ENCODE measurements at regions not wholly inside any gene's neighbourhood (a gene's known extent, or its start where the extent isn't known, plus 50 kb on each side); places are given as distances from the start of the nearest gene placed in this dataset.

GRCh38 chr4:136812100-136812880 lies 720.0 kb downstream of the PCDH18 start:
- no peaks in the 10 kb centered on the region for H3K4me1 ChIP-seq
- H3K27ac ChIP-seq, result no peak overlapping the region
- in situ Hi-C loops (cut with MboI; ENCODE audit: low sequenced_read_pairs in 4 of 4) (no loop called here), intact Hi-C loops (cut with DNase I; ENCODE audit: low total_unique reads) (no loop called here)
- H3K9me3 ChIP-seq, result no peaks in the 10 kb centered on the region
- DNase-seq (no peak), ATAC-seq (no peak)
- H3K36me3 ChIP-seq, result no peaks in the 10 kb centered on the region
- H3K27me3 ChIP-seq, result no peaks in the 10 kb centered on the region
- TF ChIP-seq POLR2A (IDR thresholded peaks at IDR 0.05) (no peak), CTCF (IDR thresholded peaks at IDR 0.05 in 4 of 5, conservative IDR thresholded peaks at IDR 0.05 in 1 of 5) (no peak)
- H3K4me3 ChIP-seq, result no peak overlapping the region

- H3K9me3 ChIP-seq, result no peaks in the 10 kb centered on the region
- no peak for TF ChIP-seq POLR2A (IDR thresholded peaks at IDR 0.05)
- no peak for TF ChIP-seq CTCF (IDR thresholded peaks at IDR 0.05 in 4 of 5, conservative IDR thresholded peaks at IDR 0.05 in 1 of 5)
- H3K4me3 ChIP-seq, result no peak overlapping the region
- no peaks in the 10 kb centered on the region for H3K4me1 ChIP-seq
- no peak for ATAC-seq
- intact Hi-C loops (cut with DNase I; ENCODE audit: low total_unique reads) (no loop called here), in situ Hi-C loops (cut with MboI; ENCODE audit: low sequenced_read_pairs in 4 of 4) (no loop called here)
- no peaks in the 10 kb centered on the region for H3K36me3 ChIP-seq
- no peak for DNase-seq
- H3K27me3 ChIP-seq, result no peaks in the 10 kb centered on the region
- H3K27ac ChIP-seq, result no peak overlapping the region
Observed at GRCh38 chr4:136811496-136812077, 720.7 kb downstream of the PCDH18 start.

- Histone ChIP-seq H3K4me1 (no peaks in the 10 kb centered on the region), H3K36me3 (no peaks in the 10 kb centered on the region), H3K4me3 (no peak overlapping the region), H3K9me3 (no peaks in the 10 kb centered on the region), H3K27ac (no peak overlapping the region), H3K27me3 (no peaks in the 10 kb centered on the region)
- intact Hi-C loops (cut with DNase I; ENCODE audit: low total_unique reads) (no loop called here), in situ Hi-C loops (cut with MboI; ENCODE audit: low sequenced_read_pairs in 4 of 4) (no loop called here)
- TF ChIP-seq CTCF (IDR thresholded peaks at IDR 0.05 in 4 of 5, conservative IDR thresholded peaks at IDR 0.05 in 1 of 5) (no peak), POLR2A (IDR thresholded peaks at IDR 0.05) (no peak)
- ATAC-seq, result no peak
- no peak for DNase-seq
Observed at GRCh38 chr4:136810626-136811025, 721.7 kb downstream of the PCDH18 start.

- Histone ChIP-seq H3K4me3 (no peak overlapping the region), H3K36me3 (no peaks in the 10 kb centered on the region), H3K27ac (no peak overlapping the region), H3K4me1 (no peaks in the 10 kb centered on the region), H3K27me3 (no peaks in the 10 kb centered on the region), H3K9me3 (no peaks in the 10 kb centered on the region)
- intact Hi-C loops (cut with DNase I; ENCODE audit: low total_unique reads) (no loop called here), in situ Hi-C loops (cut with MboI; ENCODE audit: low sequenced_read_pairs in 4 of 4) (no loop called here)
- TF ChIP-seq CTCF (IDR thresholded peaks at IDR 0.05 in 4 of 5, conservative IDR thresholded peaks at IDR 0.05 in 1 of 5) (no peak), POLR2A (IDR thresholded peaks at IDR 0.05) (no peak)
- ATAC-seq (no peak), DNase-seq (no peak)
Observed at GRCh38 chr4:136806844-136807243, 725.5 kb downstream of the PCDH18 start.
